Prostate gland (tissue), 2 donors: ENCODE measurements at regions not wholly inside any gene's neighbourhood (a gene's known extent, or its start where the extent isn't known, plus 50 kb on each side); places are given as distances from the start of the nearest gene placed in this dataset.

Experiments
- DNase-seq: peaks from one replicate; pipeline ENCODE4 v3.0.0-alpha.2; 2019; ENCODE audit warnings: low spot score
- H3K27ac ChIP-seq, 2 donors: fragments of 200-600 bp; sonication (generic); 2 replicates each; pipeline ENCODE4 v1.5.1; 2017 to 2019
- H3K27me3 ChIP-seq: fragments of 200-600 bp; sonication (generic); replicated peaks from 2 replicates; pipeline ENCODE4 v1.5.1; 2019; ENCODE audit not compliant: insufficient read depth
- H3K36me3 ChIP-seq, 2 donors: fragments of 200-600 bp; sonication (generic); 1 replicate in 1 of 2; 2 replicates in 1 of 2; pipeline versions ENCODE4 v1.5.1 to v1.8.1; 2017 to 2019
- H3K4me1 ChIP-seq: fragments of 200-600 bp; sonication (generic); replicated peaks from 2 replicates; pipeline ENCODE4 v1.5.1; 2019
- H3K4me3 ChIP-seq, 2 donors: fragments of 200-600 bp; sonication (generic); 2 replicates each; pipeline ENCODE4 v1.5.1; 2017 to 2019
- H3K9me3 ChIP-seq: fragments of 200-600 bp; sonication (generic); 2 replicates; pipeline ENCODE4 v1.5.1; 2017
- CTCF ChIP-seq, 4 experiments: fragments of 200-600 bp in 2 of 4; fragments of 450-650 bp in 2 of 4; sonication (generic) in 2 of 4; IDR thresholded peaks; 1 replicate in 3 of 4; 2 replicates in 1 of 4; pipeline ENCODE4 v1.5.1; 2016 to 2019; ENCODE audit warnings: antibody characterized with exemption in 4 of 4, mild to moderate bottlenecking in 2 of 4, moderate library complexity in 2 of 4
- POLR2A ChIP-seq: fragments of 450-650 bp; IDR thresholded peaks from one replicate; pipeline ENCODE4 v1.6.1; 2016; ENCODE audit warnings: antibody characterized with exemption, mild to moderate bottlenecking
- POLR2AphosphoS5 ChIP-seq: sonication (generic); formaldehyde crosslinking; IDR thresholded peaks from one replicate; pipeline ENCODE4 v1.6.1; 2017; ENCODE audit warnings: antibody characterized with exemption
- WGBS: methylation state at CpG from one replicate; pipeline ENCODE4 v1.1.5; 2018; 5-methylcytosine and 5-hydroxymethylcytosine counted together
- intact Hi-C: fragments of 100-400 bp; cut with DNase I; formaldehyde crosslinking; loops from one replicate; pipeline ENCODE4 v1.14.2; 2022

- no peak overlapping the region for H3K27ac ChIP-seq
Observed at GRCh38 chr18:21184396-21184996, 57.5 kb upstream of the GREB1L start.

GRCh38 chr18:21187886-21188285, 54.1 kb upstream of the GREB1L start:
- Histone ChIP-seq H3K9me3 (no peaks in the 10 kb centered on the region), H3K27ac (no peak overlapping the region), H3K4me1 (no peaks in the 10 kb centered on the region), H3K36me3 (no peaks in the 10 kb centered on the region), H3K27me3 (no peaks in the 10 kb centered on the region), H3K4me3 (no peak overlapping the region)
- intact Hi-C loops: no loop called here
- TF ChIP-seq POLR2A (no peak), CTCF (IDR thresholded peaks at IDR 0.05) (no peak), POLR2AphosphoS5 (no peak)
- DNase-seq: no peak
- WGBS: 43% methylated on average over 4 of the region's 4 CpGs

More at GRCh38 chr18:21184396-21184996, 57.5 kb upstream of the GREB1L start:
- DNase-seq: peak; percentile 8
- H3K4me1 ChIP-seq: no peaks in the 10 kb centered on the region
- H3K4me3 ChIP-seq: no peak overlapping the region
- H3K36me3 ChIP-seq: no peaks in the 10 kb centered on the region
- intact Hi-C loops: no loop called here
- H3K9me3 ChIP-seq: no peaks in the 10 kb centered on the region
- TF ChIP-seq POLR2A: no peak
- no peak for TF ChIP-seq POLR2AphosphoS5
- no peak for TF ChIP-seq CTCF (IDR thresholded peaks at IDR 0.05)
- 71% methylated on average over 7 of the region's 7 CpGs for WGBS
- H3K27me3 ChIP-seq: no peaks in the 10 kb centered on the region

GRCh38 chr18:21191596-21192307, 50.3 kb upstream of the GREB1L start:
- H3K9me3 ChIP-seq: no peaks in the 10 kb centered on the region
- no peaks in the 10 kb centered on the region for H3K27me3 ChIP-seq
- intact Hi-C loops: loop anchor here (5.0 to 10.0 kb wide), 2 partner anchors 251 to 763 kb away; no protein-coding TSS in a partner anchor
- TF ChIP-seq POLR2A: no peak
- peak in 3 of 4 experiments; percentile 32 to 45 (median 44) for TF ChIP-seq CTCF (IDR thresholded peaks at IDR 0.05)
- TF ChIP-seq POLR2AphosphoS5: no peak
- no peak overlapping the region for H3K27ac ChIP-seq
- WGBS: 49% methylated on average over 7 of the region's 7 CpGs
- H3K4me3 ChIP-seq: no peak overlapping the region
- peak; percentile 37 for DNase-seq
- H3K4me1 ChIP-seq: no peaks in the 10 kb centered on the region
- H3K36me3 ChIP-seq: no peaks in the 10 kb centered on the region
